Choroid plexus epithelial cell (primary cell): ENCODE measurements at regions not wholly inside any gene's neighbourhood (a gene's known extent, or its start where the extent isn't known, plus 50 kb on each side); places are given as distances from the start of the nearest gene placed in this dataset.

Source experiments
- DNase-seq: peaks from one replicate; pipeline ENCODE4 v3.0.0-alpha.2; 2010; ENCODE audit warnings: low read depth
- H3K4me3 ChIP-seq: 2 replicates; pipeline ENCODE4 v1.5.1; 2011; ENCODE audit warnings: low read depth, mild to moderate bottlenecking, control low read depth, low read length, moderate library complexity
- TF ChIP-seq, protein P1 (sequence below): conservative IDR thresholded peaks from 2 replicates; pipeline ENCODE4 v1.5.1; 2011; ENCODE audit warnings: low read depth, mild to moderate bottlenecking, control low read depth, inconsistent platforms, low read length, moderate library complexity

- no peak for DNase-seq
- TF ChIP-seq, protein P1, sequence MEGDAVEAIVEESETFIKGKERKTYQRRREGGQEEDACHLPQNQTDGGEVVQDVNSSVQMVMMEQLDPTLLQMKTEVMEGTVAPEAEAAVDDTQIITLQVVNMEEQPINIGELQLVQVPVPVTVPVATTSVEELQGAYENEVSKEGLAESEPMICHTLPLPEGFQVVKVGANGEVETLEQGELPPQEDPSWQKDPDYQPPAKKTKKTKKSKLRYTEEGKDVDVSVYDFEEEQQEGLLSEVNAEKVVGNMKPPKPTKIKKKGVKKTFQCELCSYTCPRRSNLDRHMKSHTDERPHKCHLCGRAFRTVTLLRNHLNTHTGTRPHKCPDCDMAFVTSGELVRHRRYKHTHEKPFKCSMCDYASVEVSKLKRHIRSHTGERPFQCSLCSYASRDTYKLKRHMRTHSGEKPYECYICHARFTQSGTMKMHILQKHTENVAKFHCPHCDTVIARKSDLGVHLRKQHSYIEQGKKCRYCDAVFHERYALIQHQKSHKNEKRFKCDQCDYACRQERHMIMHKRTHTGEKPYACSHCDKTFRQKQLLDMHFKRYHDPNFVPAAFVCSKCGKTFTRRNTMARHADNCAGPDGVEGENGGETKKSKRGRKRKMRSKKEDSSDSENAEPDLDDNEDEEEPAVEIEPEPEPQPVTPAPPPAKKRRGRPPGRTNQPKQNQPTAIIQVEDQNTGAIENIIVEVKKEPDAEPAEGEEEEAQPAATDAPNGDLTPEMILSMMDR: no peak
Measured at GRCh38 chr16:54648575-54648974, 282.1 kb upstream of the IRX5 start.

GRCh38 chr16:54647725-54648221, 282.9 kb upstream of the IRX5 start:
- DNase-seq: no peak
- TF ChIP-seq, protein P1: no peak
- H3K4me3 ChIP-seq: no peak overlapping the region

More at GRCh38 chr16:54648575-54648974, 282.1 kb upstream of the IRX5 start:
- no peak overlapping the region for H3K4me3 ChIP-seq

DNA sequence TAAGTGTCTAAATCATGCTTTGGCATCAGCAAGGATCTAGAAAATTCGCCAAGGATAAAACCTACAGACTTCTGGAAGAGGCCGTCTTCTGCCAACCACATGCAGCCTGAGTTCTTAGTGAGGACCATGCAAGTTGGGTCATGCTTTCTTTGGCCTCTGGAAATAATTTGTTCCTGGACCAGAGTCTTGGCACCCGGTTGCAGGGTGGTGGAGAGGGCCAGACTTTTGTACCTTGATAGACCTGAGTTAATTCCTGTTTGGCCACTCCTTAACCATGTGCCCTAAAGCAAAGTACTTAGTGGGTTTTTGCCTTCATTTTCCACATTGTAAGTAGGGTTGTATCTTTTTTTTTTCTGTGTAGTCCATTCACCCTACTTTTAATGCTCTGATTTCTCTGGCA, 283.4 kb upstream of the IRX5 start:
- TF ChIP-seq, protein P1: no peak
- no peak overlapping the region for H3K4me3 ChIP-seq
- no peak for DNase-seq

DNA sequence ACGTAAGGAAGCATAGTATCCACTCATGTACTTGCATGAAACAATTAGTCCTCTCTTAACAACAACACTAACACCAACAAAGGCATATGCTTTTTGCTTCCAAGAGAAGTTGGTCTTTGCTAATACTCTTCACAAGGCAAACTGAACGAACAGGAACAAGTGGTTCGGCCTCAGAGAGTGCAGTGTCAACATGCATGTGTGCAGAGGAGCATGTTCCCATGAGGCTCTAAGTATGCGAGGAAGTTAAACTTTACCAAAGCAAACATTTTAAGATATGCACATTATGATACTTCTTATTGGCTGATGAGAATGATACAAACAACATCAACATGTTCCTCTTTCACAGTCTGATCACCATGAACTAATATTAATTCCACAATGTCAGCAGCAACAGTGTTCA, 285.3 kb upstream of the IRX5 start:
- DNase-seq: no peak
- TF ChIP-seq, protein P1: no peak
- H3K4me3 ChIP-seq: no peak overlapping the region

DNA sequence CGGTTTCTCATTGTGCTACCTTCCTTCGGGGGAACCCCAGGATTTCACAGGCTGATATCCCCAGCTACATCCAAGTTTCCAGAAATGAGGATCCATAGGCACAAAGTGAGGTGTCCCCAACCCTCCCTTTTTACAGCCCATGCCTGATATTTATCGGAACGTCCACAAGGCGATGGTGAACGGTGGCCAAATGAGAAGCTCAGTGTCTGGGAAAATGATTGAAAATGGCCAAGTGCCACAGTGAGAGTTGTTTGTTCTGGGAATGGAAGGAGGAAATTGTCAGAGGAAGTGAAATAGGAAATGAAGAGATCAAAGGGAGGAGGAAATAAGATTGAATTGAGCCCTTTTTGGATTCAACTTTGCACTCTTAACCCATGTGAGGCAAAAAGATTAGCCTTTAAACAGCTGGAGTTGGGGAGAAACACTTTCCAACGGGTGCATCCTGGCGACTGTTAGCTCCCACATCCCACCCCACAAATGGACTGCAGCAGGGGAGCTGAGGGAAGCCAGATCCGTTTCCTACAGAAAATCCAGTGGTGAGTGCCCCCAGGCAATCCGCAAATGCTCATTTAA, 294.4 kb upstream of the IRX5 start:
- no peak overlapping the region for H3K4me3 ChIP-seq
- TF ChIP-seq, protein P1: no peak
- DNase-seq: no peak

- peak; percentile 16 for DNase-seq
- TF ChIP-seq, protein P1: peak; percentile 63
- H3K4me3 ChIP-seq: no peak overlapping the region
Measured at GRCh38 chr16:54633943-54634362, 296.7 kb upstream of the IRX5 start.

- TF ChIP-seq, protein P1: no peak
- DNase-seq: no peak
- no peak overlapping the region for H3K4me3 ChIP-seq
Measured at GRCh38 chr16:54632322-54633220, 298.1 kb upstream of the IRX5 start.
